Immature natural killer cell (primary cell): ENCODE measurements at regions not wholly inside any gene's neighbourhood (a gene's known extent, or its start where the extent isn't known, plus 50 kb on each side); places are given as distances from the start of the nearest gene placed in this dataset.
"Not testable (repeated sequence)": the region's sequence is repeated elsewhere in the genome, so short reads cannot be mapped to it uniquely, and the experiment has no call there.

Experiments used
- DNase-seq, 3 donors: peaks; one replicate each; pipeline ENCODE4 v3.0.0; 2022; ENCODE audit warnings: mixed read lengths in 1 of 3
- H3K27ac Mint-ChIP-seq, 6 donors: one replicate each; pipeline ENCODE4 v1.8.0; 2020; ENCODE audit warnings: mixed read lengths in 6 of 6, mild to moderate bottlenecking in 5 of 6, inconsistent platforms in 4 of 6, moderate library complexity in 3 of 6
- H3K27me3 Mint-ChIP-seq, 3 donors: one replicate each; pipeline ENCODE4 v1.8.0; 2020 to 2021; ENCODE audit warnings: low read depth in 3 of 3, mild to moderate bottlenecking in 3 of 3, mixed read lengths in 3 of 3, moderate library complexity in 3 of 3, inconsistent platforms in 1 of 3
- H3K36me3 Mint-ChIP-seq, 3 donors: one replicate each; pipeline ENCODE4 v1.8.0; 2020; ENCODE audit warnings: mixed read lengths in 3 of 3, inconsistent platforms in 2 of 3, mild to moderate bottlenecking in 2 of 3
- H3K4me1 Mint-ChIP-seq, 2 donors: one replicate each; pipeline ENCODE4 v1.8.0; 2020; ENCODE audit warnings: inconsistent platforms in 2 of 2, mild to moderate bottlenecking in 2 of 2, mixed read lengths in 2 of 2, moderate library complexity in 1 of 2
- H3K4me3 Mint-ChIP-seq, 5 donors: one replicate each; pipeline ENCODE4 v1.8.0; 2020; ENCODE audit warnings: mild to moderate bottlenecking in 5 of 5, mixed read lengths in 5 of 5, inconsistent platforms in 3 of 5, moderate library complexity in 3 of 5
- H3K9me3 Mint-ChIP-seq, 6 donors: one replicate each; pipeline ENCODE4 v1.8.0; 2020; ENCODE audit warnings: mild to moderate bottlenecking in 6 of 6, mixed read lengths in 6 of 6, inconsistent platforms in 4 of 6, moderate library complexity in 3 of 6

DNA sequence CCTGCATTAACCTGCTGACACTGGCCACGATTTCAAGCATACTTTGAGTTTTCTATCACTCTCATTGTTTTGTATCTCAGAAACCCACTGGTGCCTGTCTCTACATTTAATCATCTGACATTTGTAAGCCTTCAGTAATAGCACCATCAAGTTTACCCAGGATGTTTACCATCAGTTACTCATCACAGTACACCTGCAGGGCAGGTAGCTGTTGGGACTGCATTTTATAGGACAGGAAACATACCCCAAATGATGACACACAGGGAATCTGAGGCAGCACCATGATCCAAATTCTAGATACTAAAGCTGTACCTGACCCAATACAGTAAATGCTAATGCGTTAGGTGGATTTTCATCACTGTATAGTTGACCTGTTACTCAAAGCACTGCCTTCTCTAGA, 114.2 kb downstream of the FEM1C start:
- Mint-ChIP-seq H3K27ac (no peak overlapping the region), H3K9me3 (peaks cover 0 to under 1% (median 0%) of the 10 kb centered on the region in 6 donors), H3K4me1 (no peaks in the 10 kb centered on the region), H3K36me3 (no peaks in the 10 kb centered on the region), H3K4me3 (no peak overlapping the region), H3K27me3 (peaks cover 2 to 5% (median 3%) of the 10 kb centered on the region in 3 donors)
- no peak for DNase-seq

DNA sequence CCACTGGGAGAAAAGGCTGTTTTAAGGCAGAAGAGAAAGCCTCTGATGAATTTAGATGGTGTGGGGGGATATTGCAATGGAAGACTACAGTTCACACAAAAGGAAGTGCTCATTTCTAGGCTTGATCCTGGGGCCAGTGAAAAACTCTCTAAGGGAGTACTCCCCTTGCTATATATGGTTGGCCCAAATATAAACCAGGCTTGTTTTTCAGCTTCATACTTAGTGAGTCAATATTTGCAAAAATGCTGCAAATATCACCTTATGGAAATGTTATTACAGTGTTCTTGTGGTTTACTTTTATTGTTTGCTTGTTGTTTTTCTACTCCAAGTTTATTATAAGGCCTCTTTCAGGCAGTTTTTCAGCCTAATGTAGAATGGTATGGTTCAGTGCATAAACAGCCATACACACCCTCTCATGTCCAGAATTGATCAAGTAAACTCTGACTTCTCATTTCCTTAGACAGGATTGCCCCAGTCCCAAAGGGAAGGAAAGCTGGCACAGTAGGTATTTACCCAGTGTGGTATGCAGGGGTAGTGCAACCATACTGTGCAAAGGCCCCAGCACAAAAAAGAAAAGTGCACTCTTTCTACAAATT, 115.1 kb downstream of the FEM1C start:
- Mint-ChIP-seq H3K4me1 (no peaks in the 10 kb centered on the region), H3K27me3 (peaks cover 2 to 6% (median 3%) of the 10 kb centered on the region in 3 donors), H3K4me3 (no peak overlapping the region), H3K9me3 (peaks cover 0 to 3% (median 0%) of the 10 kb centered on the region in 6 donors), H3K27ac (no peak overlapping the region), H3K36me3 (no peaks in the 10 kb centered on the region)
- DNase-seq = no peak

DNA sequence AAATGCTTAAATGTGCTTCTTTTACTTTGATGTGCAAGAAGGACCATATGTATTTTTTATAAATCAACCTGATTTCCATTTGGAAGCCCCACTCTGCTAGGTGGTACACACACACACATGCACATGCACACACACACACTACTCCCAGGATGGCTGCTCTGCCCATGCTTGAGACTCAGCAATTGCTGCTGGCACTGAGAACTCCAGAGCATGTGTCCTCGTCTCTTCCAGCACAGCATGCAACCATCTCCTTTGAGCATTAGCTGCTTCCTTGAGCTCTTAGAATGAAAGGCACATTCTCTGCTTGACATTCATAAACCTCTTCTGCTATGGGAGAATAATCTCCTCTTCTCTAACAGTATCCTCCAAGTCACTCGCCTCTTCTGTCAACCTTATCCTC, 115.9 kb downstream of the FEM1C start:
- Mint-ChIP-seq H3K9me3 (peaks cover 0 to 3% (median 0%) of the 10 kb centered on the region in 6 donors), H3K4me3 (no peak overlapping the region), H3K4me1 (no peaks in the 10 kb centered on the region), H3K27me3 (peaks cover 2 to 8% (median 3%) of the 10 kb centered on the region in 3 donors), H3K27ac (no peak overlapping the region), H3K36me3 (no peaks in the 10 kb centered on the region)
- no peak for DNase-seq

DNA sequence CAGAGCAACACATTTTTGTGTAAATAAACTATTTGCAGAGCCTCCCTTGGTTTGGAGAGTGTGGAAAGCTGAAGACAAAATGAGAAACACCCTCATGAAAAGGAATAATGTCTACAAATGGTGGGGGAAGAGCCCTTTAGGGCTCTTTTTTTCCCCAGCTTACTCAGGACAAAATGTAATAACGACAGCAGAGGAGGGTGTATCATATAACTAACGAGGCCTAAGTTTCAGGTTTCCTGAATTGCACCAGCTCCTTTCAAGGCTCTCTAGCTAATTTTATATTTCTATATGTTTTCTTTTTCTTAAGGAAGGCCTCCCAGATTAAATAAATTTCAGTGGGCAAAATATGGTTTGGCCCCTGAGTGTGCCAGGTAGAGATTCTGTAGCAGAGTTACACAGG, 116.3 kb downstream of the FEM1C start:
- no peak for DNase-seq
- no peak overlapping the region for H3K4me3 Mint-ChIP-seq
- H3K27ac Mint-ChIP-seq = no peak overlapping the region
- H3K4me1 Mint-ChIP-seq = no peaks in the 10 kb centered on the region
- no peaks in the 10 kb centered on the region for H3K36me3 Mint-ChIP-seq
- peaks cover under 1 to 8% (median 2%) of the 10 kb centered on the region in 3 donors for H3K27me3 Mint-ChIP-seq
- H3K9me3 Mint-ChIP-seq = peaks cover 0 to 3% (median 0%) of the 10 kb centered on the region in 6 donors

DNA sequence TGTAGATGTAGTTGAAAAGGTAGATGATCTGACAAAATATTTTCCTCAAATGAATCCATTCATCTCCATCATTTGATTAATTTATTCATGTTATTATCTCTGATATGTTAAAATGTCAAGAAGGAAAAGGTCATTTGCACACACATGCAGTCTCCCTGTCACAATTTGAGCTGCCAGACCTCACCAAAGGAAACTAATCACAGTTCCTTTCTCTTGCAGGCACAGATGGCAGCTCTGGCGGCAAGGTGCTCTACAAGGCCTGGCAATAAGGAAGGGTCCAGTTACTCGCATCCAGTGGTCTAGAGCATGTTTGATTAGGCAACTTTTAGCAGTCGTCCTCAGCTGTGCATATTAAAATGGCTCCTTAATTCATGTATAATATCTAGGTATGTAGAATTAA, 120.1 kb downstream of the FEM1C start:
- Mint-ChIP-seq H3K27me3 (peaks cover 0 to 2% (median 2%) of the 10 kb centered on the region in 3 donors), H3K4me3 (no peak overlapping the region), H3K27ac (no peak overlapping the region), H3K4me1 (no peaks in the 10 kb centered on the region), H3K36me3 (no peaks in the 10 kb centered on the region), H3K9me3 (peaks cover 0 to 3% (median 0%) of the 10 kb centered on the region in 6 donors)
- DNase-seq = no peak

DNA sequence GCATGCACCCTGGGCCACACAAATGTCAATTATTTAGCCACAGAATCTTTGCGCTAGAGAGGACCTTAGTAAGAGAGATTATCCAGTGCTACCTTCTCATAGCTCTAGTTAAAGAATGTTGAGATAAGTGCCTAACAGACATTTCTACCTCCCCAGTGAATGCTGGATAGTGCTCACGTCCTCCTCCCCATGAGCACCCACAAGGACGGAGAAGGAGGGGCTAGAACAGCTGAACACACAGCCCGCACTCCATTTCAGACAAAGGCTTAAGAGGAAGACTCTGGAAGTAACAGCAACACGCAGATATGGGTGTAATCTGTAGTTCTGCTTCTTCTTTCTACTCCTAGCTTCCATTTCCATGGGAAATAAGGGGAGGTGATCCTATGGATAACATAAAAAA, 120.5 kb downstream of the FEM1C start:
- H3K27me3 Mint-ChIP-seq = peaks cover 2% of the 10 kb centered on the region in 3 donors
- no peak overlapping the region for H3K4me3 Mint-ChIP-seq
- DNase-seq = no peak
- H3K27ac Mint-ChIP-seq = no peak overlapping the region
- H3K9me3 Mint-ChIP-seq = peaks cover 0 to 3% (median 0%) of the 10 kb centered on the region in 6 donors
- H3K36me3 Mint-ChIP-seq = no peaks in the 10 kb centered on the region
- no peaks in the 10 kb centered on the region for H3K4me1 Mint-ChIP-seq

DNA sequence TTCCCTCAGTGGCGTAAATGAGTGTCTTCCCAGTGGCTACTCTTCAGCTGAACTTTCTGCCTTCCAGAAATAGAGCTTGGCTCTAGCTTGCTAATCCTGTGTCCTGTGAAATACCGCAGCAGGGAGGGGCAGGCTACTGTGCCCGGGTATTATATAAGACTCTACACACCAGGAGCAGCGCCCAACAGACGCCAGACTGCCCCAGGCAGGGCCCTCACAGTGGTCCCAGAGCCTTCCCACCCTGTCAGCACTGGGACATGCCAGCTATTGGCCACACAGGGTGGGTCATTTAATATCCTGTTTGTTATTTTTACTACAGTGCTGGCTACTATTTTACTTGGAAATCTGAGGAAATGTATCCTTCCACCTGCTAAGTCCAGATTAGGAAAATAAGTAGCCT, 121.0 kb downstream of the FEM1C start:
- Mint-ChIP-seq H3K4me3 (no peak overlapping the region), H3K4me1 (no peaks in the 10 kb centered on the region), H3K27me3 (peaks cover 2 to 6% (median 2%) of the 10 kb centered on the region in 3 donors), H3K9me3 (peaks cover 0 to 3% (median 0%) of the 10 kb centered on the region in 6 donors), H3K27ac (no peak overlapping the region), H3K36me3 (no peaks in the 10 kb centered on the region)
- no peak for DNase-seq

DNA sequence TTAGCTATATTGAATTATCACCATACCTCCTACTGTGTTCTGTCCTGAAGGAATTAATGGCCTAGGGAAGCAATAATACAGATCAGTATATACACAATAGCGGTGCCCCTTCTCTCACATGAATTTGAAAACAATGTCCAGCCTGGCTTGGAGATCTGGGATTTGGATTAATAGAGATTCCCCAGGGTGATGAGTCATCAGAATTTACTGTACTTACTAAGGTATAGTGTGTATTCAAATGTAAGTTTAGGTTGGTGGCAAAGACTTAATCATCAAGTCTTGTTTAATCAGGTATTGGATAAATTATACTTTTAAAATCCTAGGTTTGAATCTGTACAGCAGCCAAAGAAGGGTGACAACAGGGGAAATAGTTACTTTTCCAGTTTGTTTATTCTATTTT, 121.5 kb downstream of the FEM1C start:
- no peaks in the 10 kb centered on the region for H3K36me3 Mint-ChIP-seq
- H3K27me3 Mint-ChIP-seq = peaks cover 2 to 10% (median 2%) of the 10 kb centered on the region in 3 donors
- H3K4me1 Mint-ChIP-seq = no peaks in the 10 kb centered on the region
- no peak for DNase-seq
- no peak overlapping the region for H3K27ac Mint-ChIP-seq
- no peak overlapping the region for H3K4me3 Mint-ChIP-seq
- H3K9me3 Mint-ChIP-seq = peaks cover 0 to 3% (median 0%) of the 10 kb centered on the region in 6 donors

DNA sequence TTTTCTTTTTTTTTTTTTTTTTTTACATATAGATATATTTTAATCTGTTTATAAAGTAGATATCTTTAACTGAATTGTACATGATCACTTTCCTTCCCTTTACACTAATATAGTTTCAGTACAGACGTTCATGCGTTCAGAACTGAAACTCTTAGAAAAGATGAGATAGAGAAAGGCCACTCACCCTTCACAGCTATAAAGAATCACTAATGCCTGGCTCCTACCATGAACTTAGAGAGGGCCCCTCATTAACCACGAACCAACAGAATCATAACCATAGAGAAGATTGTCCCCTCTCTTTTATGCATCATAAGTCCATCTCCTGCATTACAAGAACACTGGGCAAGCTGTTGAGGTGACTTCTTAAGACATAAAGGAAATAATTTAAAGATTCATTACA, 123.8 kb downstream of the FEM1C start:
- H3K27ac Mint-ChIP-seq, H3K36me3 Mint-ChIP-seq, H3K9me3 Mint-ChIP-seq, H3K4me3 Mint-ChIP-seq, H3K4me1 Mint-ChIP-seq, DNase-seq: not testable (repeated sequence)
- H3K27me3 Mint-ChIP-seq = peaks cover 0 to 11% (median 2%) of the 10 kb centered on the region in 3 donors

DNA sequence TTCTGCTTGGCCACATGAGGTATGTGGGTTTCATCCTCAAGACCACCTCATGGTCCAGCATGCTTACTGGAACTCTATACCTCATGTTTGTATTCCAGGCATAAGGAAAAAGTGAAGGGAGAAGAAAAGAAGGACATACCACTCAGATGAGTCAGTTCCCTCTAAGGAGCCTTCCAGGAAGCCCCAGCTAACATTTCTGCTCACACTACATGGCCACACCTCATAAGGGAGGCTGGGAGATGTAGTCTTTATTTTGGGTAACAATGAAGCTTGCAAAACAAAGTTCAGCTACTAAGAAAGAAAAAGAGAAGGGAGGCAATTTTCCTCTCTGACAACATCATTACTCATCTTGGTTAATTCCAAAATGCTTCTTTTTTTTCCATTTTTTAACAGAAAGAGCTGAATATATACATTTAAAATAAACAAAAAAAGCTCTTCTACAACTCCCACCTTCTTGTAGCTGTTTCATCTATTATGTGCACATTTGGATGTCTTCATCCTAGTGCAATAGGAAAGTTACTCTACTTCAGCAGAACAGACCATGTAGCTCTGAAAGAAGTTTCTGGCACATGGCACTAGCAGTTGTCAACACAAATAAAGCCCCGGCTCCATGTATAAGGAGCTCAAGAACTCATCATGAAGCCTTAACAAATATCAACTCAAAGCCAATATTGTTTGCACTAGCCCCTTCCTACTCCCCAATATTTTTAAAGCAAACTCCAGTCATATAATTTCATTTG, 123.6 kb upstream of the CCDC112 start:
- H3K9me3 Mint-ChIP-seq = no peaks in the 10 kb centered on the region
- no peak overlapping the region for H3K27ac Mint-ChIP-seq
- H3K4me1 Mint-ChIP-seq = no peaks in the 10 kb centered on the region
- no peak overlapping the region for H3K4me3 Mint-ChIP-seq
- H3K27me3 Mint-ChIP-seq = peaks cover 0 to 11% (median 5%) of the 10 kb centered on the region in 3 donors
- no peaks in the 10 kb centered on the region for H3K36me3 Mint-ChIP-seq
- DNase-seq = no peak

DNA sequence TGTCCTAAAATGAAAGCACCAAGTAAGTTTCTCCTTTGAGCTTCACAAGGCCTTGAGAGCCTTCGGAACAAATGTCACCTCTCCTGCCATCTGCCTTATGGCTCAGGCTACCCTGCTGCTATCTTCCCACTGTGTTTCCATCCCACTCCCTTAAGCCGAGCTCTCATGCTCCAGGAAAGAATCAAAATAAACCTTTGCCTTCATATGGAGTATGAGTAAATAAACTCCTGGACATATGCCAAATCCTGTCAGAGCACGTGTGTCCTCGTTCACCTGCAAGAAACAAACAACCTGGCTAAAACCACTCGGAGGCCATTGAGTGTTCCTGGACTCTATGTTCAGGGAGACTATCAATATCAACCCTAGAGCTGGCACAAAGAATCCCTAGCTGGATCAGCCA, 122.3 kb upstream of the CCDC112 start:
- DNase-seq = no peak
- H3K9me3 Mint-ChIP-seq = no peaks in the 10 kb centered on the region
- H3K4me3 Mint-ChIP-seq = no peak overlapping the region
- H3K4me1 Mint-ChIP-seq = no peaks in the 10 kb centered on the region
- H3K27ac Mint-ChIP-seq = no peak overlapping the region
- H3K36me3 Mint-ChIP-seq = no peaks in the 10 kb centered on the region
- peaks cover 3 to 11% (median 3%) of the 10 kb centered on the region in 3 donors for H3K27me3 Mint-ChIP-seq

DNA sequence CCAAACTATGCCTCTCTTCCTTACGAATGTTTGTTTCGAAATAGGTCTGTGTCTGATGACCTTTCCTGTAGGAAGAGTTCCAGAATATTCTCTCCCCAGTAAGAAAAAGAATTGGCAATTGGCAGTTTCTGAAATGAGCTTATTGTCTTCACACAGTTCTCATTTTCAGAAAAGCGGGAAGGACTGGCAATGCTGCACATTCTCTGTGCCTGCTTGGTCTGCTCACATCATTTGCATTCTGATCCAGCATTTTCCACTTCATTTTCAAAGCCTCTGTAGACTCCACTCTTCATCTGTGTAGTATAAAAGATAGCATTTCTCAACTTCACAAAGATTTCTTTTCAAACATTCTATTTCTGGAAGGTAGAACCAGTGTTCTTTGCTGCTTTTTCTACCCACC, 120.6 kb upstream of the CCDC112 start:
- Mint-ChIP-seq H3K9me3 (no peaks in the 10 kb centered on the region), H3K27me3 (peaks cover 3 to 11% (median 3%) of the 10 kb centered on the region in 3 donors), H3K36me3 (no peaks in the 10 kb centered on the region), H3K4me3 (no peak overlapping the region), H3K27ac (no peak overlapping the region), H3K4me1 (no peaks in the 10 kb centered on the region)
- no peak for DNase-seq

DNA sequence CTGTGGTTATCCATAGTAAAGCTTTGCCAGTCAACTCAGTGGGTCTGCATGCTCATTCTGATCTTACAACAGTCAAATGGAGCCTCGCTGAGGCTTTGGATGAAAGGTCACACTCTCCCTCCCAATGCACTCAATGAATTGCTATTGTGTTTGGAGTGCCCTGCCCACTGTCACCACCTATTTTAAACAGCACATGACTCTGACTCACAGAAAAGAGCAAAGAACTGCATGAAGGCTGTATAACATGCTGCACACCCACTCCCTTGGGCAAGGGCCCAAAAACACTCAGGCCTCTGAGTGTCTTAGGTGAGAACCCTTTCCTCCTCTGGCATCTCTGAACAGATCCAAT, 118.7 kb upstream of the CCDC112 start:
- no peaks in the 10 kb centered on the region for H3K36me3 Mint-ChIP-seq
- no peak for DNase-seq
- peaks cover 3 to 11% (median 3%) of the 10 kb centered on the region in 3 donors for H3K27me3 Mint-ChIP-seq
- H3K4me1 Mint-ChIP-seq = no peaks in the 10 kb centered on the region
- no peak overlapping the region for H3K27ac Mint-ChIP-seq
- no peak overlapping the region for H3K4me3 Mint-ChIP-seq
- H3K9me3 Mint-ChIP-seq = no peaks in the 10 kb centered on the region

DNA sequence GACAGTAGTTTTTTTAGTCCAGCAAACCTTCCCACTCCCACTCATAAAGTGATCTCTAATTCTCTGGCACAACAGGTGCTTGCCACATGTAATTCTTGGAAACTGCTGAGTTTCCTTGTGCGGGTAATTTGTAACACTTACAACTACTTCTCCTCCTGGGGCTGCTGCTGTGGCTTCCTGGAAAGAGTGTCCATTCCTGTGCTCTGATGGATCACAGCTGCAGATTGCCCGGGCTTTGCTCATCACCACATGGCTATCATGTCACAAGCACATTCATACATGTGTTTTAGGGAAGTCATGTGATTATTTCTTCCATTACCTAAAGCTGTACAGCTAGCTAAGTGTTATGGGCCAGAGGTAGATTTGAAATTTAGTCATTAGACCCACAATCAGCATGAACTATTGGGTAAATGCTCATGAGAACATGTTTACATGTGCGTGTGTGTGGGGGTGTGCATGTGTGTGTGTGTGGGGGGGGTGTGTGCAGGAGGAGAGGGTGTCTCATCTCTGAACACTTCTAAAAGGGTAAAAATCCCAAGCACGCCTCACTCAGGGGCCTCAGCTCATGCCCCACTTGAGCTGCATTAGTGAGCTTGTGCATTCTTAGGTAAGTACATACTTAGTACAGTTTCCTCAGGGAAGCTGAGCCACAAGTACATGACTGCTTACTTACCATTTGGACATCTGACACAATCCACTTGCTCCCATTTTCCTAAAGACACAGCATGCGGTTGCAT, 118.1 kb upstream of the CCDC112 start:
- no peaks in the 10 kb centered on the region for H3K4me1 Mint-ChIP-seq
- H3K27ac Mint-ChIP-seq = no peak overlapping the region

More for the DNA sequence above, 118.1 kb upstream of the CCDC112 start:
- peaks cover 3 to 11% (median 3%) of the 10 kb centered on the region in 3 donors for H3K27me3 Mint-ChIP-seq
- H3K36me3 Mint-ChIP-seq = no peaks in the 10 kb centered on the region
- DNase-seq = no peak
- no peak overlapping the region for H3K4me3 Mint-ChIP-seq
- no peaks in the 10 kb centered on the region for H3K9me3 Mint-ChIP-seq
